ENCODE measurements at regions not wholly inside any gene's neighbourhood (a gene's known extent, or its start where the extent isn't known, plus 50 kb on each side); places are given as distances from the start of the nearest gene placed in this dataset.
"Not testable (repeated sequence)": the region's sequence is repeated elsewhere in the genome, so short reads cannot be mapped to it uniquely, and the experiment has no call there.

- TF ChIP-seq SIN3A (IDR thresholded peaks at IDR 0.05; ENCODE audit: borderline replicate concordance, insufficient read depth, low read depth, low read length) (no peak), POLR2AphosphoS5 (IDR thresholded peaks at IDR 0.05; ENCODE audit: low read depth, low read length) (no peak), TCF7L2 (IDR thresholded peaks at IDR 0.05; ENCODE audit: low read depth, low read length) (no peak)
- TF ChIP-seq, protein P1, sequence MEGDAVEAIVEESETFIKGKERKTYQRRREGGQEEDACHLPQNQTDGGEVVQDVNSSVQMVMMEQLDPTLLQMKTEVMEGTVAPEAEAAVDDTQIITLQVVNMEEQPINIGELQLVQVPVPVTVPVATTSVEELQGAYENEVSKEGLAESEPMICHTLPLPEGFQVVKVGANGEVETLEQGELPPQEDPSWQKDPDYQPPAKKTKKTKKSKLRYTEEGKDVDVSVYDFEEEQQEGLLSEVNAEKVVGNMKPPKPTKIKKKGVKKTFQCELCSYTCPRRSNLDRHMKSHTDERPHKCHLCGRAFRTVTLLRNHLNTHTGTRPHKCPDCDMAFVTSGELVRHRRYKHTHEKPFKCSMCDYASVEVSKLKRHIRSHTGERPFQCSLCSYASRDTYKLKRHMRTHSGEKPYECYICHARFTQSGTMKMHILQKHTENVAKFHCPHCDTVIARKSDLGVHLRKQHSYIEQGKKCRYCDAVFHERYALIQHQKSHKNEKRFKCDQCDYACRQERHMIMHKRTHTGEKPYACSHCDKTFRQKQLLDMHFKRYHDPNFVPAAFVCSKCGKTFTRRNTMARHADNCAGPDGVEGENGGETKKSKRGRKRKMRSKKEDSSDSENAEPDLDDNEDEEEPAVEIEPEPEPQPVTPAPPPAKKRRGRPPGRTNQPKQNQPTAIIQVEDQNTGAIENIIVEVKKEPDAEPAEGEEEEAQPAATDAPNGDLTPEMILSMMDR (IDR thresholded peaks at IDR 0.05): no peak
- ChIA-PET POLR2A (no interaction called here), CTCF (interaction anchor here (0.6 kb wide), 1 partner anchor 252 kb away, joined by 7 read pairs; the partner anchor contains the start of gene RAB4A)
- Histone ChIP-seq H3K36me3 (ENCODE audit: control insufficient read depth, insufficient read depth, low read length) (no peaks in the 10 kb centered on the region), H3K4me1 (ENCODE audit: control insufficient read depth, insufficient read depth, low read length) (no peaks in the 10 kb centered on the region), H3K4me3 (ENCODE audit: low read depth in 2 of 2, low read length in 2 of 2) (no peak overlapping the region), H3K27ac (ENCODE audit: low read length) (no peak overlapping the region), H3K27me3 (ENCODE audit: control insufficient read depth, insufficient read depth, low read length) (no peaks in the 10 kb centered on the region; the same call in 1 of the 2 replicates), H3K9me3 (ENCODE audit: control insufficient read depth, insufficient read depth, low read depth, low read length) (no peaks in the 10 kb centered on the region)
- BruUV-seq (replicated peaks): no TSS peak
- DNase-seq (ENCODE audit: low read depth, low spot score) (no peak), ATAC-seq (no peak)
- intact Hi-C loops (cut with micrococcal nuclease; ENCODE audit: unreplicated experiment): no loop called here
- in situ Hi-C loops (cut with HindIII; ENCODE audit: low pct_unique_long_range_greater_than_20kb, low sequenced_read_pairs): no loop called here
Observed at GRCh38 chr1:229018674-229019295, 252.1 kb upstream of the RAB4A start.

- ChIA-PET POLR2A (interaction anchor here (0.7 kb wide), 1 partner anchor 8 kb away, joined by 3 read pairs; no protein-coding TSS in a partner anchor), CTCF (no interaction called here)
- DNase-seq (ENCODE audit: low read depth, low spot score) (no peak), ATAC-seq (no peak)
- Histone ChIP-seq H3K27ac (ENCODE audit: low read length) (no peak overlapping the region), H3K36me3 (ENCODE audit: control insufficient read depth, insufficient read depth, low read length) (no peaks in the 10 kb centered on the region), H3K9me3 (ENCODE audit: control insufficient read depth, insufficient read depth, low read depth, low read length) (no peaks in the 10 kb centered on the region), H3K4me3 (ENCODE audit: low read depth in 2 of 2, low read length in 2 of 2) (no peak overlapping the region), H3K27me3 (ENCODE audit: control insufficient read depth, insufficient read depth, low read length) (no peaks in the 10 kb centered on the region; the same call in 1 of the 2 replicates), H3K4me1 (ENCODE audit: control insufficient read depth, insufficient read depth, low read length) (no peaks in the 10 kb centered on the region)
- intact Hi-C loops (cut with micrococcal nuclease; ENCODE audit: unreplicated experiment) (no loop called here), in situ Hi-C loops (cut with HindIII; ENCODE audit: low pct_unique_long_range_greater_than_20kb, low sequenced_read_pairs) (no loop called here)
- no TSS peak for BruUV-seq (replicated peaks)
- TF ChIP-seq, protein P2, sequence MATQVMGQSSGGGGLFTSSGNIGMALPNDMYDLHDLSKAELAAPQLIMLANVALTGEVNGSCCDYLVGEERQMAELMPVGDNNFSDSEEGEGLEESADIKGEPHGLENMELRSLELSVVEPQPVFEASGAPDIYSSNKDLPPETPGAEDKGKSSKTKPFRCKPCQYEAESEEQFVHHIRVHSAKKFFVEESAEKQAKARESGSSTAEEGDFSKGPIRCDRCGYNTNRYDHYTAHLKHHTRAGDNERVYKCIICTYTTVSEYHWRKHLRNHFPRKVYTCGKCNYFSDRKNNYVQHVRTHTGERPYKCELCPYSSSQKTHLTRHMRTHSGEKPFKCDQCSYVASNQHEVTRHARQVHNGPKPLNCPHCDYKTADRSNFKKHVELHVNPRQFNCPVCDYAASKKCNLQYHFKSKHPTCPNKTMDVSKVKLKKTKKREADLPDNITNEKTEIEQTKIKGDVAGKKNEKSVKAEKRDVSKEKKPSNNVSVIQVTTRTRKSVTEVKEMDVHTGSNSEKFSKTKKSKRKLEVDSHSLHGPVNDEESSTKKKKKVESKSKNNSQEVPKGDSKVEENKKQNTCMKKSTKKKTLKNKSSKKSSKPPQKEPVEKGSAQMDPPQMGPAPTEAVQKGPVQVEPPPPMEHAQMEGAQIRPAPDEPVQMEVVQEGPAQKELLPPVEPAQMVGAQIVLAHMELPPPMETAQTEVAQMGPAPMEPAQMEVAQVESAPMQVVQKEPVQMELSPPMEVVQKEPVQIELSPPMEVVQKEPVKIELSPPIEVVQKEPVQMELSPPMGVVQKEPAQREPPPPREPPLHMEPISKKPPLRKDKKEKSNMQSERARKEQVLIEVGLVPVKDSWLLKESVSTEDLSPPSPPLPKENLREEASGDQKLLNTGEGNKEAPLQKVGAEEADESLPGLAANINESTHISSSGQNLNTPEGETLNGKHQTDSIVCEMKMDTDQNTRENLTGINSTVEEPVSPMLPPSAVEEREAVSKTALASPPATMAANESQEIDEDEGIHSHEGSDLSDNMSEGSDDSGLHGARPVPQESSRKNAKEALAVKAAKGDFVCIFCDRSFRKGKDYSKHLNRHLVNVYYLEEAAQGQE (IDR thresholded peaks at IDR 0.05; ENCODE audit: insufficient read depth in 1 of 2, low read depth in 2 of 2, low read length in 1 of 2): no peak
- TF ChIP-seq TCF7L2 (IDR thresholded peaks at IDR 0.05; ENCODE audit: low read depth, low read length) (no peak), POLR2AphosphoS5 (IDR thresholded peaks at IDR 0.05; ENCODE audit: low read depth, low read length) (no peak), SIN3A (IDR thresholded peaks at IDR 0.05; ENCODE audit: borderline replicate concordance, insufficient read depth, low read depth, low read length) (no peak)
- TF ChIP-seq, protein P1 (IDR thresholded peaks at IDR 0.05): no peak
Observed at GRCh38 chr1:229019663-229020271, 251.1 kb upstream of the RAB4A start.

GRCh38 chr1:229021034-229021433 lies 249.9 kb upstream of the RAB4A start:
- H3K4me3 ChIP-seq (ENCODE audit: low read depth in 2 of 2, low read length in 2 of 2); H3K27me3 ChIP-seq (ENCODE audit: control insufficient read depth, insufficient read depth, low read length); POLR2A ChIA-PET; H3K36me3 ChIP-seq (ENCODE audit: control insufficient read depth, insufficient read depth, low read length); H3K27ac ChIP-seq (ENCODE audit: low read length); CTCF ChIA-PET; BruUV-seq (replicated peaks); DNase-seq (ENCODE audit: low read depth, low spot score); H3K4me1 ChIP-seq (ENCODE audit: control insufficient read depth, insufficient read depth, low read length); H3K9me3 ChIP-seq (ENCODE audit: control insufficient read depth, insufficient read depth, low read depth, low read length); ATAC-seq; in situ Hi-C loops (cut with HindIII; ENCODE audit: low pct_unique_long_range_greater_than_20kb, low sequenced_read_pairs); intact Hi-C loops (cut with micrococcal nuclease; ENCODE audit: unreplicated experiment): not testable (repeated sequence)

Measured in Panc1 (cell line).